ENCODE measurements at regions not wholly inside any gene's neighbourhood (a gene's known extent, or its start where the extent isn't known, plus 50 kb on each side); places are given as distances from the start of the nearest gene placed in this dataset.

DNA sequence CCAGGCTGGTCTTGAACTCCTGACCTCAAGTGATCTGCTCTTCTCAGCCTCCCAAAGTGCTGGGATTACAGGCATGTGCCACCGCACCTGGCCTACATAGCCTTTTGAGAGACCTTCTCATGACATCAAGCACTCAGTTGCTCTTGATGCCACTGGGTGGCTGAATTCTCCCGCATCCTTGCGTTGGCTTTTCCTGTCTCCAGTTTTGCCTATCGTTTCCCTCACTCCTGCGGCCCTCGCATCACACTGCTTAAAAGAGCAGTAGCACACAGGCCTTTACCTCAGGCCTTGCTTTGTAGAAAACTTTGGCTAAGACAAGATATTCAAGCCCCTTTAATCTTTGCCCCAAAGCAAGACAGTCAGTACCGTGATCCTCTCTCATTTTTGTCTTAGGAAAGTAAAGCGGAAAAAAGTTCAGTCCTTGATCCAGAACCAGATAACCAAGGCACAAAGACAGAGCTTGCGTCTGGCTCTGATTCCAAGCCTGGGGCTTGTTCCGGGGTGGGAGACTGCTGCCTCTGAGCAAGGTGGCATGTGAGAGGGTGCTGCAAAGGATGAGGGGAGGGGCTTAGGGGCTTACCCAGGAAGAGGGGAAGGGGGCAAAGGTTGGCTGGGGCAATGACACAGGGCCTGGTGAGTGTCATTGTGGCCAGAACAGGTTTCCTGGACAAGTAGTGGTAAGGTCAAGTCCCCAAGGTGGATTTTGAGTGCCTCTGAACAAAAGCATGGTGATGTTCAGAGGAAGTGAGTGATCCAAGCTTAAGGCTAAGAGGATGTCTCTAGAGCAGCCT lies 175.0 kb upstream of the TLE3 start:
- ChIA-PET CTCF (ENCODE audit: partially characterized antibody) (interaction anchor here (1.7 kb wide), 1 partner anchor 216 kb away, joined by 6 read pairs; no protein-coding TSS in a partner anchor), POLR2A (ENCODE audit: partially characterized antibody) (no interaction called here)
- Histone ChIP-seq H3K18ac (ENCODE audit: extremely low read depth, low read length) (no peak overlapping the region), H3K14ac (ENCODE audit: insufficient read length) (no peak overlapping the region), H3K4me3 (ENCODE audit: extremely low read depth in 1 of 4, insufficient read depth in 2 of 4, low read depth in 3 of 4, low read length in 4 of 4) (no peak overlapping the region), H4K8ac (ENCODE audit: extremely low read depth, insufficient read depth, low read length) (no peak overlapping the region), H4K91ac (replicated peaks; ENCODE audit: insufficient read length, low read length) (no peak overlapping the region), H3K27me3 (replicated peaks in 1 of 4; ENCODE audit: control insufficient read depth in 3 of 4, extremely low read depth in 1 of 4, insufficient read depth in 3 of 4, low read length in 3 of 4) (no peaks in the 10 kb centered on the region), H3K56ac (replicated peaks; ENCODE audit: insufficient read length, low read depth, low read length) (no peak overlapping the region), H2AK5ac (ENCODE audit: low read depth, low read length) (no peak overlapping the region), H4K5ac (ENCODE audit: insufficient read length, low read depth, low read length) (no peak overlapping the region), H3K9ac (replicated peaks in 1 of 4; ENCODE audit: extremely low read depth in 1 of 4, low read depth in 3 of 4, low read length in 3 of 4) (no peak overlapping the region), H3K27ac (ENCODE audit: low read depth, low read length) (no peak overlapping the region), H3K4me1 (replicated peaks in 1 of 4; ENCODE audit: control insufficient read depth in 3 of 4, insufficient read depth in 4 of 4, low read length in 3 of 4) (peaks cover 0 to 11% (median 6%) of the 10 kb centered on the region in 4 experiments; a peak in 4 of 7 replicates), H3K4ac (replicated peaks; ENCODE audit: insufficient read length, low read depth, low read length) (no peak overlapping the region), H4K20me1 (replicated peaks in 1 of 2; ENCODE audit: control insufficient read depth in 1 of 2, insufficient read depth in 2 of 2, low read length in 2 of 2) (no peaks in the 10 kb centered on the region), H3K9me3 (ENCODE audit: insufficient read depth in 2 of 2, low read depth in 1 of 2, low read length in 1 of 2) (no peaks in the 10 kb centered on the region), H3K23ac (ENCODE audit: insufficient read length) (no peak overlapping the region), H2BK120ac (replicated peaks; ENCODE audit: low read depth, low read length) (peak overlapping the region; percentile 27), H3K79me1 (ENCODE audit: low read depth, low read length) (peaks cover 3% of the 10 kb centered on the region; the same call in 1 of the 2 replicates), H2BK12ac (ENCODE audit: low read depth, low read length) (no peak overlapping the region), H3K4me2 (ENCODE audit: insufficient read depth in 1 of 2, low read depth in 2 of 2, low read length in 2 of 2) (no peak overlapping the region), H2BK20ac (ENCODE audit: low read length) (no peak overlapping the region), H3K79me2 (ENCODE audit: control insufficient read depth in 1 of 2, insufficient read depth in 2 of 2, low read length in 2 of 2) (no peaks in the 10 kb centered on the region), H2BK15ac (ENCODE audit: low read length) (no peak overlapping the region), H3K23me2 (ENCODE audit: low read depth, low read length) (no peaks in the 10 kb centered on the region), H2BK5ac (ENCODE audit: low read depth, low read length) (no peak overlapping the region), H3K36me3 (ENCODE audit: control insufficient read depth in 2 of 4, insufficient read depth in 4 of 4, low read length in 3 of 4) (no peaks in the 10 kb centered on the region), H2AFZ (ENCODE audit: low read length) (no peak overlapping the region)
- no peak for DNase-seq (ENCODE audit: low read depth in 1 of 2, low spot score in 2 of 2)
- WGBS, 2 experiments (ENCODE audit: extremely low coverage in 1 of 2, insufficient coverage in 1 of 2, insufficient read length in 1 of 2, insufficient replicate concordance in 2 of 2, low coverage in 1 of 2, low lambda C conversion rate in 2 of 2, missing lambda C conversion rate in 1 of 2): 90% methylated on average over 10 of the region's 10 CpGs; no CpG with 5 or more reads in 1 of the 2 experiments
- no peak for FAIRE-seq
- TF ChIP-seq KDM4A (IDR thresholded peaks at IDR 0.05; ENCODE audit: low read depth, low read length, severe bottlenecking): no peak
- TF ChIP-seq, protein P1, sequence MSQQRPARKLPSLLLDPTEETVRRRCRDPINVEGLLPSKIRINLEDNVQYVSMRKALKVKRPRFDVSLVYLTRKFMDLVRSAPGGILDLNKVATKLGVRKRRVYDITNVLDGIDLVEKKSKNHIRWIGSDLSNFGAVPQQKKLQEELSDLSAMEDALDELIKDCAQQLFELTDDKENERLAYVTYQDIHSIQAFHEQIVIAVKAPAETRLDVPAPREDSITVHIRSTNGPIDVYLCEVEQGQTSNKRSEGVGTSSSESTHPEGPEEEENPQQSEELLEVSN (IDR thresholded peaks at IDR 0.05): no peak
- TF ChIP-seq CHD1 (IDR thresholded peaks at IDR 0.05; ENCODE audit: low read depth, low read length): no peak
- TF ChIP-seq KDM1A (IDR thresholded peaks at IDR 0.05; ENCODE audit: borderline replicate concordance, low read length): no peak
- TF ChIP-seq SRF (IDR thresholded peaks at IDR 0.05; ENCODE audit: low read depth, low read length): no peak
- no peak for TF ChIP-seq NANOG (IDR thresholded peaks at IDR 0.05; ENCODE audit: insufficient read depth, low read depth, low read length, poor library complexity, severe bottlenecking)
- TF ChIP-seq BCL11A (IDR thresholded peaks at IDR 0.05; ENCODE audit: low read depth in 2 of 2, low read length in 2 of 2): no peak
- TF ChIP-seq POU5F1 (IDR thresholded peaks at IDR 0.05; ENCODE audit: low read depth, low read length): no peak
- no peak for TF ChIP-seq JUND (IDR thresholded peaks at IDR 0.05; ENCODE audit: low read length)
- no peak for TF ChIP-seq RBBP5 (IDR thresholded peaks at IDR 0.05; ENCODE audit: borderline replicate concordance, low read depth, low read length)
- TF ChIP-seq HDAC2 (IDR thresholded peaks at IDR 0.05; ENCODE audit: borderline replicate concordance in 1 of 2, low read depth in 2 of 2, low read length in 2 of 2): no peak
- no peak for TF ChIP-seq FOSL1 (IDR thresholded peaks at IDR 0.05; ENCODE audit: insufficient read depth, low read depth, low read length)

Measured in H1 (cell line).